K562 (cell line): ENCODE measurements at regions not wholly inside any gene's neighbourhood (a gene's known extent, or its start where the extent isn't known, plus 50 kb on each side); places are given as distances from the start of the nearest gene placed in this dataset.

Source experiments
- CAMTA2 ChIP-seq: fragments of 250-450 bp; sonication (Bioruptor Pico); conservative IDR thresholded peaks from 2 replicates; pipeline ENCODE4 v1.5.1; 2022
- CHD2 ChIP-seq: IDR thresholded peaks from 2 replicates; pipeline ENCODE4 v1.6.1; 2011; ENCODE audit warnings: low read depth, low read length
- FOXJ3 ChIP-seq: sonication (generic); formaldehyde crosslinking; IDR thresholded peaks from 2 replicates; pipeline ENCODE4 v1.4.0; 2020; ENCODE audit warnings: mild to moderate bottlenecking, missing genetic modification reagents
- HIVEP1 ChIP-seq: fragments of 250-450 bp; sonication (Bioruptor Pico); IDR thresholded peaks from 2 replicates; pipeline ENCODE4 v1.4.0; 2020; ENCODE audit warnings: mild to moderate bottlenecking
- HNRNPK ChIP-seq: fragments of 200-400 bp; formaldehyde crosslinking; IDR thresholded peaks from one replicate; pipeline ENCODE4 v1.6.1; 2018; ENCODE audit warnings: mild to moderate bottlenecking, low read depth, low read length; ENCODE audit not compliant: poor library complexity, severe bottlenecking
- JUN ChIP-seq, 2 experiments: sonication (generic) in 1 of 2; formaldehyde crosslinking in 1 of 2; IDR thresholded peaks; 2 replicates each; pipeline versions ENCODE4 v1.6.1 to v1.8.0; 2012 to 2022; ENCODE audit warnings: borderline replicate concordance in 2 of 2, mild to moderate bottlenecking in 2 of 2, improper control_type of control experiment in 1 of 2, low read depth in 1 of 2, low read length in 1 of 2, missing genetic modification reagents in 1 of 2
- KDM1A ChIP-seq, 2 experiments: fragments of 450-650 bp; IDR thresholded peaks; 2 replicates each; pipeline ENCODE4 v1.6.1; 2016; ENCODE audit warnings: mild to moderate bottlenecking in 2 of 2
- NRF1 ChIP-seq, 2 experiments: fragments of 450-650 bp; IDR thresholded peaks in 1 of 2; conservative IDR thresholded peaks in 1 of 2; 2 replicates each; pipeline ENCODE4 v1.6.1; 2014; ENCODE audit warnings: mild to moderate bottlenecking in 2 of 2
- SMC3 ChIP-seq: conservative IDR thresholded peaks from 2 replicates; pipeline ENCODE4 v1.6.1; 2011; ENCODE audit warnings: low read depth, low read length, improper control_type of control experiment; ENCODE audit not compliant: insufficient read depth
- ZC3H11A ChIP-seq: IDR thresholded peaks from 2 replicates; pipeline ENCODE4 v1.6.1; 2012; ENCODE audit warnings: low read depth, low read length, improper control_type of control experiment
- ZEB2 ChIP-seq: fragments of 450-650 bp; IDR thresholded peaks from 2 replicates; pipeline ENCODE4 v1.6.1; 2016
- ZKSCAN3 ChIP-seq: fragments of 250-450 bp; sonication (Bioruptor Pico); IDR thresholded peaks from 2 replicates; pipeline ENCODE4 v1.4.0; 2020
- ZNF347 ChIP-seq: fragments of 450-650 bp; formaldehyde crosslinking; IDR thresholded peaks from 2 replicates; pipeline ENCODE4 v1.4.0; 2020; ENCODE audit warnings: low read depth, mild to moderate bottlenecking, moderate library complexity

DNA sequence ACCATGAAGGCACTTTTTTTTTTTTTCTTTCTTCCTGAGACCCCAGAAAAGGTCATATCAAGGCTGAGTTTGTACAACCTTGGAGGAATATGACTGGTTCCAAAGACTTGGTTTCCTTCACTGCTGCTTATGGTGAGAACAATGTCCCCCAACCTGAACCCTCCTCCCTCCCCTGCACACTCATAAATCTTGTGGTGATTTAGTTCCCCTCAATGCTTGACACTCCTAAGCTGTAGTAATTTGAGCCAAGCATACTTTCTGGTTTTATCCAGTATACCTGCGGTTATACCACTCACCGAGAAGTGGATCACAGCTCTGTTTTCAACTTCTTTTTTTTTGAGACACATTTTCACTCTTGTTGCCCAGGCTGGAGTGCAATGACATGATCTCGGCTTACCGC is 149.9 kb upstream of the KLF4 start:
- TF ChIP-seq ZEB2, result no peak
- TF ChIP-seq HIVEP1, result no peak
- no peak for TF ChIP-seq SMC3
- TF ChIP-seq KDM1A (IDR thresholded peaks at IDR 0.05), result no peak
- no peak for TF ChIP-seq HNRNPK
- no peak for TF ChIP-seq NRF1 (conservative IDR thresholded peaks at IDR 0.05 in 1 of 2, IDR thresholded peaks at IDR 0.05 in 1 of 2)
- TF ChIP-seq JUN (IDR thresholded peaks at IDR 0.05; ENCODE audit: borderline replicate concordance, low read depth, low read length), result no peak
- no peak for TF ChIP-seq JUN (CRISPR knock-in tag; IDR thresholded peaks at IDR 0.05; ENCODE audit: borderline replicate concordance)
- no peak for TF ChIP-seq FOXJ3 (CRISPR knock-in tag)
- TF ChIP-seq ZC3H11A, result no peak
- TF ChIP-seq CAMTA2 (CRISPR knock-in tag), result no peak
- TF ChIP-seq ZKSCAN3 (CRISPR knock-in tag), result no peak
- no peak for TF ChIP-seq CHD2
- no peak for TF ChIP-seq ZNF347 (CRISPR knock-in tag)
